IMR-90 (cell line): ENCODE measurements at regions not wholly inside any gene's neighbourhood (a gene's known extent, or its start where the extent isn't known, plus 50 kb on each side); places are given as distances from the start of the nearest gene placed in this dataset.

Source experiments
- ATAC-seq: fragments of 200-7000 bp; cut with Tn5 transposase; 2 replicates; pipeline ENCODE4 v1.9.1; 2020; ENCODE audit warnings: low read depth, mild to moderate bottlenecking, moderate library complexity
- BruUV-seq: library from RNA; stranded (reverse); fragments of 400-500 nt; replicated peaks from 2 replicates; lab custom pipeline; 2021; lab: Mats Ljungman, UMichigan
- CTCF ChIA-PET: fragments of 300-600 bp; formaldehyde crosslinking; extraction: SDS; loops from one replicate; lab custom pipeline; 2021; ENCODE audit warnings: antibody characterized with exemption; lab: Yijun Ruan, JAX
- POLR2A ChIA-PET: fragments of 300-600 bp; sonication (Branson Sonifier 250); formaldehyde crosslinking; loops from one replicate; lab custom pipeline; 2022; ENCODE audit warnings: antibody characterized with exemption; ENCODE audit not compliant: unreplicated experiment; lab: Charles Lee
- DNase-seq: peaks from one replicate; pipeline ENCODE4 v3.0.0; 2013
- H2AFZ ChIP-seq: replicated peaks from 2 replicates; pipeline ENCODE3; 2013; ENCODE audit warnings: low read length, mild to moderate bottlenecking; ENCODE audit not compliant: poor library complexity
- H2AK5ac ChIP-seq: 2 replicates; pipeline ENCODE4 v1.6.1; 2013; ENCODE audit warnings: low read depth, low read length, inconsistent platforms
- H2AK9ac ChIP-seq: replicated peaks from 2 replicates; pipeline ENCODE3; 2013; ENCODE audit warnings: mild to moderate bottlenecking, low read depth, low read length, moderate library complexity; ENCODE audit not compliant: poor library complexity
- H2BK120ac ChIP-seq: 2 replicates; pipeline ENCODE4 v1.6.1; 2013; ENCODE audit warnings: low read depth, low read length, inconsistent platforms
- H2BK15ac ChIP-seq: 3 replicates; pipeline ENCODE4 v1.6.1; 2013; ENCODE audit warnings: low read depth, low read length, inconsistent platforms
- H2BK20ac ChIP-seq: 2 replicates; pipeline ENCODE4 v1.6.1; 2013; ENCODE audit warnings: low read depth, mild to moderate bottlenecking, inconsistent platforms, low read length, moderate library complexity
- H2BK5ac ChIP-seq: 2 replicates; pipeline ENCODE4 v1.6.1; 2013; ENCODE audit warnings: mild to moderate bottlenecking, low read depth, low read length, inconsistent platforms; ENCODE audit not compliant: poor library complexity, severe bottlenecking
- H3K14ac ChIP-seq: replicated peaks from 2 replicates; pipeline ENCODE4 v1.6.1; 2013; ENCODE audit warnings: low read depth, low read length, inconsistent platforms
- H3K18ac ChIP-seq: 2 replicates; pipeline ENCODE4 v1.6.1; 2013; ENCODE audit warnings: low read depth, low read length, control low read depth
- H3K23ac ChIP-seq: 2 replicates; pipeline ENCODE4 v1.6.1; 2013; ENCODE audit warnings: low read depth, low read length, inconsistent platforms
- H3K27ac ChIP-seq: 2 replicates; pipeline ENCODE4 v1.5.1; 2013; ENCODE audit warnings: mild to moderate bottlenecking, control low read depth, low read length; ENCODE audit not compliant: insufficient read depth
- H3K27me3 ChIP-seq: 2 replicates; pipeline ENCODE4 v1.6.1; 2013; ENCODE audit warnings: low read length; ENCODE audit not compliant: control insufficient read depth, insufficient read depth
- H3K36me3 ChIP-seq: 2 replicates; pipeline ENCODE4 v1.6.1; 2013; ENCODE audit warnings: low read length, mixed read lengths; ENCODE audit not compliant: control insufficient read depth, insufficient read depth
- H3K4ac ChIP-seq: 2 replicates; pipeline ENCODE4 v1.6.1; 2013; ENCODE audit warnings: low read depth, low read length, inconsistent platforms
- H3K4me1 ChIP-seq: 2 replicates; pipeline ENCODE4 v1.6.1; 2013; ENCODE audit warnings: low read length, mixed read lengths; ENCODE audit not compliant: control insufficient read depth, insufficient read depth
- H3K4me2 ChIP-seq: 2 replicates; pipeline ENCODE4 v1.6.1; 2013; ENCODE audit warnings: low read depth, mild to moderate bottlenecking, control low read depth, low read length, moderate library complexity
- H3K4me3 ChIP-seq: 2 replicates; pipeline ENCODE4 v1.5.1; 2013; ENCODE audit warnings: low read depth, mild to moderate bottlenecking, control low read depth, low read length, moderate library complexity; ENCODE audit not compliant: insufficient read depth
- H3K56ac ChIP-seq: 2 replicates; pipeline ENCODE4 v1.6.1; 2013; ENCODE audit warnings: low read length, inconsistent platforms; ENCODE audit not compliant: insufficient read depth; ENCODE audit errors: extremely low read depth
- H3K79me1 ChIP-seq, 2 experiments: 2 replicates each; pipeline ENCODE4 v1.6.1; 2013; ENCODE audit warnings: low read length in 2 of 2, inconsistent platforms in 1 of 2, low read depth in 1 of 2
- H3K9ac ChIP-seq: 2 replicates; pipeline ENCODE4 v1.6.1; 2013; ENCODE audit warnings: low read depth, low read length, control low read depth
- H3K9me1 ChIP-seq: 2 replicates; pipeline ENCODE4 v1.6.1; 2013; ENCODE audit warnings: low read length, inconsistent platforms; ENCODE audit not compliant: insufficient read depth
- H3K9me3 ChIP-seq: 2 replicates; pipeline ENCODE4 v1.6.1; 2013; ENCODE audit warnings: low read length; ENCODE audit not compliant: control insufficient read depth, insufficient read depth
- H4K20me1 ChIP-seq: 2 replicates; pipeline ENCODE4 v1.6.1; 2013; ENCODE audit warnings: low read length, inconsistent platforms; ENCODE audit not compliant: insufficient read depth
- H4K5ac ChIP-seq: 2 replicates; pipeline ENCODE4 v1.6.1; 2013; ENCODE audit warnings: mild to moderate bottlenecking, low read depth, low read length, control low read depth
- H4K8ac ChIP-seq, 2 experiments: 2 replicates each; pipeline ENCODE4 v1.6.1; 2013; ENCODE audit warnings: low read depth in 2 of 2, low read length in 2 of 2, control low read depth in 1 of 2, inconsistent platforms in 1 of 2
- H4K91ac ChIP-seq: 2 replicates; pipeline ENCODE4 v1.6.1; 2013; ENCODE audit warnings: low read depth, low read length, inconsistent platforms; ENCODE audit not compliant: insufficient read depth
- BHLHE40 ChIP-seq: fragments of 150-350 bp; IDR thresholded peaks from 2 replicates; pipeline ENCODE4 v1.6.1; 2016; ENCODE audit warnings: mild to moderate bottlenecking, low read depth, low read length
- CHD1 ChIP-seq: IDR thresholded peaks from 2 replicates; pipeline ENCODE4 v1.6.1; 2012; ENCODE audit warnings: low read depth, low read length, improper control_type of control experiment
- MAFK ChIP-seq: IDR thresholded peaks from 2 replicates; pipeline ENCODE4 v1.6.1; 2012; ENCODE audit warnings: low read depth, low read length, improper control_type of control experiment
- MAZ ChIP-seq: IDR thresholded peaks from 2 replicates; pipeline ENCODE4 v1.6.1; 2012; ENCODE audit warnings: low read depth, mild to moderate bottlenecking, low read length, improper control_type of control experiment, moderate library complexity, borderline replicate concordance
- MXI1 ChIP-seq: IDR thresholded peaks from 2 replicates; pipeline ENCODE4 v1.6.1; 2012; ENCODE audit warnings: low read depth, mild to moderate bottlenecking, low read length, moderate library complexity, borderline replicate concordance
- NFE2L2 ChIP-seq: fragments of 150-350 bp; IDR thresholded peaks from 2 replicates; pipeline ENCODE4 v1.6.1; 2016; ENCODE audit warnings: low read depth, mild to moderate bottlenecking, low read length
- SMC3 ChIP-seq: fragments of 150-350 bp; IDR thresholded peaks from 2 replicates; pipeline ENCODE4 v1.6.1; 2016; ENCODE audit warnings: low read depth, mild to moderate bottlenecking, antibody characterized with exemption, low read length, moderate library complexity
- WGBS, 2 experiments: methylation state at CpG; one replicate each; pipeline versions ENCODE4 v1.1.5 to v1.1.7; 2013; ENCODE audit warnings: missing lambda C conversion rate in 2 of 2; ENCODE audit not compliant: insufficient read length in 1 of 2; ENCODE audit errors: extremely low coverage in 2 of 2; 5-methylcytosine and 5-hydroxymethylcytosine counted together
- dilution Hi-C: fragments of 300-500 bp; cut with HindIII; formaldehyde crosslinking; loops from one replicate; pipeline ENCODE4 v1.14.3; 2018; ENCODE audit warnings: low sequenced_read_pairs; ENCODE audit not compliant: unreplicated experiment
- in situ Hi-C: fragments of 300-500 bp; cut with MboI; formaldehyde crosslinking; loops from 3 replicates; pipeline ENCODE4 v1.14.3; 2019; ENCODE audit warnings: low sequenced_read_pairs, inconsistent platforms, mixed read lengths
- intact Hi-C: fragments of 100-400 bp; cut with micrococcal nuclease; formaldehyde crosslinking; loops from 2 replicates; pipeline ENCODE4 v1.10.0; 2022
- TF ChIP-seq, protein P1 (sequence below): conservative IDR thresholded peaks from 2 replicates; pipeline ENCODE4 v1.5.1; 2012; ENCODE audit warnings: mild to moderate bottlenecking, low read depth, low read length, improper control_type of control experiment

DNA sequence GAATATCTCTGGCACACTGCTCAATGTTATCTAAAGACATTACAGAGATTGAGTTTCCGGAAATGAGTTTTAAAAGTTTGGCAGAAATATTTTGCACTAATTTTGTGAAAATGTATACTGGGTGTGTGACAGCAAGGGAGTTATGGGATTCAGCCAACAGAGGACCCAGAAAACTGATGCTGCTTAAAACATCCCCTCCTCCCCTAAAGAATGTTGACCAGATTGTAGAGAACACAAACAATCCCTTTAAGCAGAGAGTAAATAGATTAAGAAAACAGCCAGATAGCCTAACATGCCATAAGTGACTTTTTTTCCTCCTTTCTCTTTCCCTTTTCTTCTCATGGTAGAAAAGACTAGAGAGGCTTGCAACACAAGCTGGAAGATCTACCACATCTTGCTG, 928.0 kb upstream of the ALCAM start:
- H3K9me1 ChIP-seq = no peaks in the 10 kb centered on the region
- H4K5ac ChIP-seq = no peak overlapping the region
- no peaks in the 10 kb centered on the region for H4K20me1 ChIP-seq
- no peaks in the 10 kb centered on the region for H3K4me1 ChIP-seq
- H2BK5ac ChIP-seq = no peak overlapping the region
- no peaks in the 10 kb centered on the region for H3K36me3 ChIP-seq
- TF ChIP-seq MXI1 = no peak
- no peak for TF ChIP-seq CHD1
- no peak for TF ChIP-seq MAFK
- TF ChIP-seq BHLHE40 = no peak
- TF ChIP-seq NFE2L2 = no peak
- TF ChIP-seq SMC3 = no peak
- TF ChIP-seq, protein P1, sequence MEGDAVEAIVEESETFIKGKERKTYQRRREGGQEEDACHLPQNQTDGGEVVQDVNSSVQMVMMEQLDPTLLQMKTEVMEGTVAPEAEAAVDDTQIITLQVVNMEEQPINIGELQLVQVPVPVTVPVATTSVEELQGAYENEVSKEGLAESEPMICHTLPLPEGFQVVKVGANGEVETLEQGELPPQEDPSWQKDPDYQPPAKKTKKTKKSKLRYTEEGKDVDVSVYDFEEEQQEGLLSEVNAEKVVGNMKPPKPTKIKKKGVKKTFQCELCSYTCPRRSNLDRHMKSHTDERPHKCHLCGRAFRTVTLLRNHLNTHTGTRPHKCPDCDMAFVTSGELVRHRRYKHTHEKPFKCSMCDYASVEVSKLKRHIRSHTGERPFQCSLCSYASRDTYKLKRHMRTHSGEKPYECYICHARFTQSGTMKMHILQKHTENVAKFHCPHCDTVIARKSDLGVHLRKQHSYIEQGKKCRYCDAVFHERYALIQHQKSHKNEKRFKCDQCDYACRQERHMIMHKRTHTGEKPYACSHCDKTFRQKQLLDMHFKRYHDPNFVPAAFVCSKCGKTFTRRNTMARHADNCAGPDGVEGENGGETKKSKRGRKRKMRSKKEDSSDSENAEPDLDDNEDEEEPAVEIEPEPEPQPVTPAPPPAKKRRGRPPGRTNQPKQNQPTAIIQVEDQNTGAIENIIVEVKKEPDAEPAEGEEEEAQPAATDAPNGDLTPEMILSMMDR = no peak
- no peak for TF ChIP-seq MAZ
- no TSS peak for BruUV-seq
- intact Hi-C loops (loop anchor here (10.0 kb wide), 1 partner anchor 216 kb away; no protein-coding TSS in a partner anchor), in situ Hi-C loops (no loop called here), dilution Hi-C loops (no loop called here)
- no CpG with 5 or more reads among the region's 1 CpG for WGBS, 2 experiments
- no peak overlapping the region for H2AFZ ChIP-seq
- DNase-seq = no peak
- H3K9me3 ChIP-seq = no peaks in the 10 kb centered on the region
- no peaks in the 10 kb centered on the region for H3K27me3 ChIP-seq
- H3K23ac ChIP-seq = no peak overlapping the region
- no peak overlapping the region for H4K8ac ChIP-seq
- no peak overlapping the region for H2AK9ac ChIP-seq
- no peak overlapping the region for H3K18ac ChIP-seq
- no peaks in the 10 kb centered on the region for H3K79me1 ChIP-seq
- no peak overlapping the region for H3K4me3 ChIP-seq
- H3K27ac ChIP-seq = no peak overlapping the region
- no peak overlapping the region for H4K91ac ChIP-seq
- no peak overlapping the region for H2BK120ac ChIP-seq
- no peak for ATAC-seq
- no peak overlapping the region for H3K14ac ChIP-seq
- H2BK15ac ChIP-seq = no peak overlapping the region
- H2BK20ac ChIP-seq = no peak overlapping the region
- ChIA-PET POLR2A (no interaction called here), CTCF (no interaction called here)
- no peak overlapping the region for H3K4me2 ChIP-seq
- H3K56ac ChIP-seq = no peak overlapping the region
- no peak overlapping the region for H3K4ac ChIP-seq
- no peak overlapping the region for H3K9ac ChIP-seq
- H2AK5ac ChIP-seq = no peak overlapping the region
